ENCODE measurements at regions not wholly inside any gene's neighbourhood (a gene's known extent, or its start where the extent isn't known, plus 50 kb on each side); places are given as distances from the start of the nearest gene placed in this dataset.

- no peak overlapping the region for H4K5ac ChIP-seq (ENCODE audit: insufficient read length, low read depth, low read length)
- POLR2A ChIA-PET (ENCODE audit: partially characterized antibody), result no interaction called here
- H3K27ac ChIP-seq (ENCODE audit: low read depth, low read length), result no peak overlapping the region
- H3K27me3 ChIP-seq (replicated peaks in 1 of 4; ENCODE audit: control insufficient read depth in 3 of 4, extremely low read depth in 1 of 4, insufficient read depth in 3 of 4, low read length in 3 of 4), result no peaks in the 10 kb centered on the region
- H2BK120ac ChIP-seq (replicated peaks; ENCODE audit: low read depth, low read length), result no peak overlapping the region
- no peak overlapping the region for H3K23ac ChIP-seq (ENCODE audit: insufficient read length)
- H2AFZ ChIP-seq (ENCODE audit: low read length), result no peak overlapping the region
- CTCF ChIA-PET (ENCODE audit: partially characterized antibody), result interaction anchor here (1.8 kb wide), 1 partner anchor 20 kb away, joined by 5 read pairs; no protein-coding TSS in a partner anchor
- no peaks in the 10 kb centered on the region for H3K79me2 ChIP-seq (ENCODE audit: control insufficient read depth in 1 of 2, insufficient read depth in 2 of 2, low read length in 2 of 2)
- FAIRE-seq (no peak), DNase-seq (ENCODE audit: low read depth in 1 of 2, low spot score in 2 of 2) (no peak)
- H4K20me1 ChIP-seq (replicated peaks in 1 of 2; ENCODE audit: control insufficient read depth in 1 of 2, insufficient read depth in 2 of 2, low read length in 2 of 2), result no peaks in the 10 kb centered on the region
- no peak overlapping the region for H2BK5ac ChIP-seq (ENCODE audit: low read depth, low read length)
- no peaks in the 10 kb centered on the region for H3K79me1 ChIP-seq (ENCODE audit: low read depth, low read length)
- H4K8ac ChIP-seq (ENCODE audit: extremely low read depth, insufficient read depth, low read length), result no peak overlapping the region
- H3K4ac ChIP-seq (replicated peaks; ENCODE audit: insufficient read length, low read depth, low read length), result no peak overlapping the region
- no peak overlapping the region for H2AK5ac ChIP-seq (ENCODE audit: low read depth, low read length)
- no peak overlapping the region for H2BK12ac ChIP-seq (ENCODE audit: low read depth, low read length)
- no peak overlapping the region for H2BK20ac ChIP-seq (ENCODE audit: low read length)
- no peaks in the 10 kb centered on the region for H3K23me2 ChIP-seq (ENCODE audit: low read depth, low read length)
- no peak overlapping the region for H3K56ac ChIP-seq (replicated peaks; ENCODE audit: insufficient read length, low read depth, low read length)
- H3K14ac ChIP-seq (ENCODE audit: insufficient read length), result no peak overlapping the region
- no peak overlapping the region for H3K18ac ChIP-seq (ENCODE audit: extremely low read depth, low read length)
- no peak overlapping the region for H2BK15ac ChIP-seq (ENCODE audit: low read length)
- no peaks in the 10 kb centered on the region for H3K36me3 ChIP-seq (ENCODE audit: control insufficient read depth in 2 of 4, insufficient read depth in 4 of 4, low read length in 3 of 4)
- no peak overlapping the region for H3K4me3 ChIP-seq (ENCODE audit: extremely low read depth in 1 of 4, insufficient read depth in 2 of 4, low read depth in 3 of 4, low read length in 4 of 4)
- no peaks in the 10 kb centered on the region for H3K9me3 ChIP-seq (ENCODE audit: insufficient read depth in 2 of 2, low read depth in 1 of 2, low read length in 1 of 2)
- H3K4me1 ChIP-seq (replicated peaks in 1 of 4; ENCODE audit: control insufficient read depth in 3 of 4, insufficient read depth in 4 of 4, low read length in 3 of 4), result no peaks in the 10 kb centered on the region
- no peak overlapping the region for H4K91ac ChIP-seq (replicated peaks; ENCODE audit: insufficient read length, low read length)
- no peak overlapping the region for H3K4me2 ChIP-seq (ENCODE audit: insufficient read depth in 1 of 2, low read depth in 2 of 2, low read length in 2 of 2)
- H3K9ac ChIP-seq (replicated peaks in 1 of 4; ENCODE audit: extremely low read depth in 1 of 4, low read depth in 3 of 4, low read length in 3 of 4), result no peak overlapping the region
- TF ChIP-seq SIRT6 (IDR thresholded peaks at IDR 0.05; ENCODE audit: low read length), result no peak
- no peak for TF ChIP-seq KDM5A (IDR thresholded peaks at IDR 0.05; ENCODE audit: low read length)
- no peak for TF ChIP-seq SRF (IDR thresholded peaks at IDR 0.05; ENCODE audit: low read depth, low read length)
- TF ChIP-seq ATF3 (IDR thresholded peaks at IDR 0.05; ENCODE audit: insufficient read depth, low read depth, low read length), result no peak
Measured at GRCh38 chr3:35986161-35986560, 346.8 kb downstream of the ARPP21 start.

Measured in H1 (cell line).